Urothelium cell line (cell line): ENCODE measurements at regions not wholly inside any gene's neighbourhood (a gene's known extent, or its start where the extent isn't known, plus 50 kb on each side); places are given as distances from the start of the nearest gene placed in this dataset.

ENCODE experiments used
- DNase-seq: peaks from one replicate; pipeline ENCODE4 v3.0.0; 2011; ENCODE audit warnings: low spot score, mixed read lengths
- FAIRE-seq: peaks from 2 replicates; lab custom pipeline; 2011; peaks lifted over from hg19 to GRCh38; lab: Jason Lieb, UNC

GRCh38 chr17:72206376-72206775, 85.6 kb downstream of the SOX9 start:
- no peak for DNase-seq
- FAIRE-seq, result no peak

GRCh38 chr17:72208832-72209231, 88.0 kb downstream of the SOX9 start:
- FAIRE-seq, result no peak
- no peak for DNase-seq

GRCh38 chr17:72212041-72212440, 91.2 kb downstream of the SOX9 start:
- no peak for FAIRE-seq
- DNase-seq, result no peak

- FAIRE-seq, result no peak
- no peak for DNase-seq
Measured at GRCh38 chr17:72215490-72215889, 94.7 kb downstream of the SOX9 start.

GRCh38 chr17:72215928-72216327, 95.1 kb downstream of the SOX9 start:
- DNase-seq, result no peak
- peak; percentile 56 for FAIRE-seq

- no peak for DNase-seq
- peak; percentile 77 for FAIRE-seq
Measured at GRCh38 chr17:72219137-72219823, 98.5 kb downstream of the SOX9 start.

- DNase-seq (no peak), FAIRE-seq (peak; percentile 91)
Measured at GRCh38 chr17:72219824-72220493, 99.1 kb downstream of the SOX9 start.

- DNase-seq, result no peak
- FAIRE-seq, result no peak
Measured at GRCh38 chr17:72222661-72223380, 102.0 kb downstream of the SOX9 start.

GRCh38 chr17:72223866-72224291, 103.1 kb downstream of the SOX9 start:
- FAIRE-seq, result no peak
- no peak for DNase-seq

GRCh38 chr17:72226322-72226721, 105.5 kb downstream of the SOX9 start:
- no peak for FAIRE-seq

GRCh38 chr17:72233986-72234385, 113.2 kb downstream of the SOX9 start:
- DNase-seq (no peak), FAIRE-seq (no peak)

More at GRCh38 chr17:72226322-72226721, 105.5 kb downstream of the SOX9 start:
- no peak for DNase-seq

- no peak for DNase-seq
- FAIRE-seq, result no peak
Measured at GRCh38 chr17:72234985-72235384, 114.2 kb downstream of the SOX9 start.

GRCh38 chr17:72236980-72237633, 116.3 kb downstream of the SOX9 start:
- peak; percentile 9 for FAIRE-seq
- no peak for DNase-seq

- DNase-seq, result no peak
Measured at GRCh38 chr17:72238157-72238673, 117.4 kb downstream of the SOX9 start.

GRCh38 chr17:72239548-72239947, 118.7 kb downstream of the SOX9 start:
- DNase-seq, result no peak
- FAIRE-seq, result peak; percentile 76

More at GRCh38 chr17:72238157-72238673, 117.4 kb downstream of the SOX9 start:
- FAIRE-seq, result peak; percentile 87

GRCh38 chr17:72240333-72240732, 119.5 kb downstream of the SOX9 start:
- no peak for FAIRE-seq
- no peak for DNase-seq

- DNase-seq (no peak), FAIRE-seq (no peak)
Measured at GRCh38 chr17:72244494-72244893, 123.7 kb downstream of the SOX9 start.

- DNase-seq (no peak), FAIRE-seq (no peak)
Measured at GRCh38 chr17:72244956-72245355, 124.1 kb downstream of the SOX9 start.

- no peak for FAIRE-seq
Measured at GRCh38 chr17:72249441-72249840, 128.6 kb downstream of the SOX9 start.

GRCh38 chr17:72250206-72250605, 129.4 kb downstream of the SOX9 start:
- no peak for FAIRE-seq
- DNase-seq, result no peak

More at GRCh38 chr17:72249441-72249840, 128.6 kb downstream of the SOX9 start:
- no peak for DNase-seq

- FAIRE-seq, result peak; percentile 82
- no peak for DNase-seq
Measured at GRCh38 chr17:72253597-72253996, 132.8 kb downstream of the SOX9 start.
